Fibroblast of pulmonary artery (primary cell): ENCODE measurements at regions not wholly inside any gene's neighbourhood (a gene's known extent, or its start where the extent isn't known, plus 50 kb on each side); places are given as distances from the start of the nearest gene placed in this dataset.

Source experiments
- DNase-seq: peaks from one replicate; pipeline ENCODE4 v3.0.0-alpha.2; 2010; ENCODE audit warnings: low read depth
- H3K4me3 ChIP-seq: replicated peaks from 2 replicates; pipeline ENCODE4 v1.5.1; 2011; ENCODE audit warnings: low read depth, mild to moderate bottlenecking, control low read depth, low read length, moderate library complexity
- TF ChIP-seq, protein P1 (sequence below): IDR thresholded peaks from 2 replicates; pipeline ENCODE4 v1.5.1; 2011; ENCODE audit warnings: mild to moderate bottlenecking, control low read depth, low read length, inconsistent platforms; ENCODE audit errors: missing control alignments

DNA sequence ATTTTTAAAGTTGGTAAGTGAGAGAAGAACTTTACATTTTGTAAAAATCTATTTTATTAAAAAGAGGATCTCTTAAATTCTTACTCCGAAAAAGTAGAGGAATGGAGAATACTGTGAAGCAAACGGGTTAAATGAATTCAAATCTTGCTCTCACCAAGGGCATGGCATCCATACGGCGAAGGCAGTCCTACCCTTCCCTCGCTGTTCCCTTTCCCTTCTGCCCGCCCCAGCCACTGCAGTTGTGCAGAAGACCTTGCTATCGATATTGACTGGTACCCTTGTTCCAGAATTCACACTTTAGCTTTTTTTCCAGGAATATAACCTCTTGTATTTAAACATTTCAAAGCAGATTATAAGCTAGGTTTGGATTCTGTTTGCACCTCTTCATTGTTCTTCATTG, 239.5 kb downstream of the ZPLD1 start:
- TF ChIP-seq, protein P1, sequence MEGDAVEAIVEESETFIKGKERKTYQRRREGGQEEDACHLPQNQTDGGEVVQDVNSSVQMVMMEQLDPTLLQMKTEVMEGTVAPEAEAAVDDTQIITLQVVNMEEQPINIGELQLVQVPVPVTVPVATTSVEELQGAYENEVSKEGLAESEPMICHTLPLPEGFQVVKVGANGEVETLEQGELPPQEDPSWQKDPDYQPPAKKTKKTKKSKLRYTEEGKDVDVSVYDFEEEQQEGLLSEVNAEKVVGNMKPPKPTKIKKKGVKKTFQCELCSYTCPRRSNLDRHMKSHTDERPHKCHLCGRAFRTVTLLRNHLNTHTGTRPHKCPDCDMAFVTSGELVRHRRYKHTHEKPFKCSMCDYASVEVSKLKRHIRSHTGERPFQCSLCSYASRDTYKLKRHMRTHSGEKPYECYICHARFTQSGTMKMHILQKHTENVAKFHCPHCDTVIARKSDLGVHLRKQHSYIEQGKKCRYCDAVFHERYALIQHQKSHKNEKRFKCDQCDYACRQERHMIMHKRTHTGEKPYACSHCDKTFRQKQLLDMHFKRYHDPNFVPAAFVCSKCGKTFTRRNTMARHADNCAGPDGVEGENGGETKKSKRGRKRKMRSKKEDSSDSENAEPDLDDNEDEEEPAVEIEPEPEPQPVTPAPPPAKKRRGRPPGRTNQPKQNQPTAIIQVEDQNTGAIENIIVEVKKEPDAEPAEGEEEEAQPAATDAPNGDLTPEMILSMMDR, result no peak
- DNase-seq, result no peak
- no peak overlapping the region for H3K4me3 ChIP-seq

DNA sequence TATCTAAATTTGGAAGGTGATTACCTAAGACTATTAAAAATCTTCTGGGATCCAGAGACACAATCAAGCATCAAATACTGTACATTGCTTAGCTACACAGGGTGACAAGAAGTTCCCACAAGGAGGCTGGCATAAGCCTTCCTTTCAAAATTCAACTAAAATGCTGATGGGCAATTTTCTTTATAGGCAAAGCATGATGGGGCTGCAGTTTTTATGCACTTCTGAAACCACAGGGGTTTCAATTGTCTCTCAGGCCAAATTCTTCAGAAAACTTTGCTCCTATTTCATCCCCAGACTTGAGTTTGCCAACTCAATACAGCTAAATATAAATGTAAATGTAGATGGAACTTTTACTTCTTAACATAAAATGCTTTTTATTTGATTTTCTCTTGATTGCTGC, 241.6 kb downstream of the ZPLD1 start:
- TF ChIP-seq, protein P1, result no peak
- no peak for DNase-seq
- no peak overlapping the region for H3K4me3 ChIP-seq

DNA sequence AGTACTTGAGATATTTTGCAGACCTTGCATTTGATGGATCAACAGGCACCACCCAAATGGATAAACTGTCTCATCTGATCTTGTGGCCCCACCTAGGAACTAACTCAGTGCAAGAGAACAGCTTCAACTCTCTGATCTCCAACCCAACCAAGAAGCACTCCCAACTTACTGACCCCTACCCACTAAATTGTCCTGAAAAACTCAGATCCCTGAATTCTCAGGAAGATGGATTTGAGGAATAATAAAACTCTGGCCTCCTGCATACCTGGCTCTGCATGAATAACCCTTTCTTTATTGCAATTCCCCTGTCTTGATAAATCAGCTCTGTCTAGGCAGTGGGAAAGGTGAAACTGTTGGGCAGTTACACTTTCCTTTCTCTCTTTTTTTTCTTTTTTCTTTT, 247.9 kb downstream of the ZPLD1 start:
- no peak overlapping the region for H3K4me3 ChIP-seq
- DNase-seq, result no peak
- TF ChIP-seq, protein P1, result no peak

DNA sequence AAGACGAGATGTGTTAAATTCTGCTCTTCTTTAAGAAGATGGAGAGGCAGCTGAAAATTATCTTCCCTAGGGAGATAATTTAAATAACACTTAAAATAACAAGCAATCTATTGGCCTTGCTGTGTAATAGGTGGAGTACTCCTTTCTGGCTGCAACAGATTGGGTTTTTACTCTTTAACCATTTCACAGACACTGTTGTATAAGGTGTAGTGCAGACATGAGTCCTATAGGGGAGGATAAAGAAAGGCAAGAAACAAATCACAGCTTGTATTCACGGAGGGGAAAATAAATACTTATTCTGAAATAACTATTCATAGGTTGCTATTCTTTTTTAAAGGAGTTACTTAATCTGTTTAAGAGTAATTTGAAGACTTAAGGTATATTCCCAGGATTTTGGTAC, 252.0 kb downstream of the ZPLD1 start:
- H3K4me3 ChIP-seq, result no peak overlapping the region
- TF ChIP-seq, protein P1, result no peak
- DNase-seq, result no peak

DNA sequence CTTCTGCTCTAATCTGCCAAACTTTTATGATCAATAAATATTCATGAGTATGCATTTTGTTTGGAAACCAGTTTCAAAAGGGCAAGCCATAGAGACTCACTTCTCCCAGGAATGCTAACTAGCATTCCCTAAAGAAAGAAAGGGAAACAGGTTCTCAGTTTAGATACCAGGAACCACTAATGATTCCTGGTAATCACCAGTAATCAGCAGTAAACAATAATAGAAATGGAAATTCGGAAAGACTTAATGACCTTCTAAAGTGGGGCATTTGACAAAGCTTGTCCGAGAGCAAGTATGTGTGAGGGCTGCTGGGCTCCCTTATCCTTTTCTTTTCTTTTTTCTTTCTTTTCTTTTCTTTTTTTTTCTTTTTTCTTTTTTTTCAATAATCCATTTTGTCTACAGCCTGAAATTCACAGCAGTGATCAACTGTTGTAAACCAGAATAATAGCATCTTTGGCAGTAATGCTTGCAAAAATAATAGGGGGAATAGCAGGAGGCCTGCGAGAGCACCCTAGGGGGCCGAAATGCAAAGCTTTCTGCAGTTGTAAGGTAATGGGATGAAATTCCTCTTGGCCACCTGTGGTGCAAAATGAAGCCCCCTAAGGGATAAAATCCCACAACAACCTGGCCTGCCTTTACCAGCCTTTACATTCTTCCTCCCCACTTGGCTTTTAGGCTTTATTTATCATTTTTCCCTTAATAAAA, 253.2 kb downstream of the ZPLD1 start:
- no peak for DNase-seq
- no peak overlapping the region for H3K4me3 ChIP-seq
- TF ChIP-seq, protein P1, result no peak

DNA sequence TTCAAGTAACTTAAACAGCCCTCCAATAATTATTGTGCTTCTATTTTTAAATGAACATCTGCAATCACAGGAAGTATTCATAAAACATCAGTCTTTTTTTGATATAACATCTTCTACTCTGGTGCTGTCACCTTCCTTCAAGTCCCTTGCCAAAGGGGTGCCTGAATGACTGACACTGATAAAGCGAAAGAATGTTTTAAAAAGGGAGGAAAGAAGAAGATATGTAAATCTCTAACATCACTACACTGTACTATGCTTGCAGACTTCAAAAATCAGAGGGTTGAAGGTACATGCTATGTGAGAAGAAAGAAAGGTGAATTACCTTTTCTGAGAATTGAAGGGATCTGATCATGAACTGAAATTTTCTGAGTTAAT, 253.7 kb downstream of the ZPLD1 start:
- DNase-seq, result no peak
- TF ChIP-seq, protein P1, result no peak
- H3K4me3 ChIP-seq, result no peak overlapping the region

DNA sequence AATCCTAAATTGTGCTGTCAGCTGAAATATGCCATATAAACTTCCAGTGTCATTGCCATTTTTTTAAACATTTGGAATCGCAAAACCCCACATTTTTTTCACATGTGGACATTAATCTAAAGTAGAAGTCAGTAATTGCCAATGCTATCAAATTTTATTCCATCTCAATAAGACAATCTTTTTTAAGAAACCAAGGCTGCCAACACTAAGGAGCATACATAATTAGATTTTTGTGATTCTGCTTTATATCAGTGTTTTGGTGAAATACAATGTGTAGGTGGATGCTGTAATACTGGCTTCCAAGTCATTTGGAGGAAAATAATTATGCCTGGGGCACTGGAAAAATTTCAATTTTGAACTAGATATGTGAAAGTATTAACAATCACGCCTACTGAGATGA, 256.7 kb downstream of the ZPLD1 start:
- TF ChIP-seq, protein P1, result no peak
- H3K4me3 ChIP-seq, result no peak overlapping the region
- no peak for DNase-seq
